SH-SY5Y (cell line): ENCODE measurements at regions not wholly inside any gene's neighbourhood (a gene's known extent, or its start where the extent isn't known, plus 50 kb on each side); places are given as distances from the start of the nearest gene placed in this dataset.

Source experiments
- GATA2 ChIP-seq: IDR thresholded peaks from 2 replicates; pipeline ENCODE4 v1.6.1; 2011; ENCODE audit warnings: mild to moderate bottlenecking, low read depth, low read length
- GATA3 ChIP-seq: IDR thresholded peaks from 2 replicates; pipeline ENCODE4 v1.6.1; 2011; ENCODE audit warnings: low read depth, mild to moderate bottlenecking, low read length, moderate library complexity

- no peak for TF ChIP-seq GATA2
- TF ChIP-seq GATA3: no peak
Measured at GRCh38 chr3:162087361-162087760, 590.8 kb downstream of the OTOL1 start.
